Lower leg skin (tissue), 4 donors: ENCODE measurements at regions not wholly inside any gene's neighbourhood (a gene's known extent, or its start where the extent isn't known, plus 50 kb on each side); places are given as distances from the start of the nearest gene placed in this dataset.
"Not testable (repeated sequence)": the region's sequence is repeated elsewhere in the genome, so short reads cannot be mapped to it uniquely, and the experiment has no call there.

Experiments used
- DNase-seq, 2 donors: peaks; one replicate each; pipeline ENCODE4 v3.0.0-alpha.2; 2019; ENCODE audit warnings: low spot score in 2 of 2
- H3K4me3 ChIP-seq: fragments of 200-600 bp; sonication (generic); 2 replicates; pipeline ENCODE4 v1.5.1; 2017; ENCODE audit warnings: mild to moderate bottlenecking, low read depth; ENCODE audit not compliant: poor library complexity, severe bottlenecking
- POLR2A ChIP-seq, 2 donors: fragments of 450-650 bp; IDR thresholded peaks; one replicate each; pipeline ENCODE4 v1.6.1; 2016 to 2017; ENCODE audit warnings: antibody characterized with exemption in 2 of 2, mild to moderate bottlenecking in 1 of 2, moderate library complexity in 1 of 2
- WGBS, 2 donors: methylation state at CpG; one replicate each; pipeline ENCODE4 v1.1.5; 2018; 5-methylcytosine and 5-hydroxymethylcytosine counted together
- intact Hi-C: fragments of 100-400 bp; cut with DNase I; formaldehyde crosslinking; loops from one replicate; pipeline ENCODE4 v1.15.0; 2023; ENCODE audit warnings: low total_unique reads
- TF ChIP-seq, protein P1 (sequence below), 3 donors: fragments of 450-650 bp; IDR thresholded peaks; one replicate each; pipeline ENCODE4 v1.5.1; 2016; ENCODE audit warnings: antibody characterized with exemption in 3 of 3, mild to moderate bottlenecking in 3 of 3, moderate library complexity in 2 of 3

DNA sequence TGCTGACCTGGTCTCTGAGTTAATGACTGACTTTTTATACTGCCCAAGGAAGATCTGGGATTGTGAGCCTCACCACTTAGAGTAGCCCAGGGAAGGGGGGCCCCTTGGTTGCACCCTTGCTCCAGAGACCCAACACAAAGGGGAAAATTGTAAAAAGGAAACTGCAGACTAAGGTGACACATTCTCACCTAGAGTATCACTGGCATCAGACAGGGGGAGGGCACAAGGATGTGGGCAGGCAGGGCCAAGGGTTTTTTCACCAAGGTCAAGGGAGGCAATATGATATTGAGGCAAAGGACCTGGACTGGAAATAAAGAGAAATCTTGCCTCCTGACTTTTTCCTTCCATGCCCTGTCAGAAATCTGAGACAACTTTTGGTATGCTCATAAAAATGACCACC is 386.2 kb upstream of the FGF16 start:
- intact Hi-C loops = no loop called here
- no peak for DNase-seq
- TF ChIP-seq, protein P1, sequence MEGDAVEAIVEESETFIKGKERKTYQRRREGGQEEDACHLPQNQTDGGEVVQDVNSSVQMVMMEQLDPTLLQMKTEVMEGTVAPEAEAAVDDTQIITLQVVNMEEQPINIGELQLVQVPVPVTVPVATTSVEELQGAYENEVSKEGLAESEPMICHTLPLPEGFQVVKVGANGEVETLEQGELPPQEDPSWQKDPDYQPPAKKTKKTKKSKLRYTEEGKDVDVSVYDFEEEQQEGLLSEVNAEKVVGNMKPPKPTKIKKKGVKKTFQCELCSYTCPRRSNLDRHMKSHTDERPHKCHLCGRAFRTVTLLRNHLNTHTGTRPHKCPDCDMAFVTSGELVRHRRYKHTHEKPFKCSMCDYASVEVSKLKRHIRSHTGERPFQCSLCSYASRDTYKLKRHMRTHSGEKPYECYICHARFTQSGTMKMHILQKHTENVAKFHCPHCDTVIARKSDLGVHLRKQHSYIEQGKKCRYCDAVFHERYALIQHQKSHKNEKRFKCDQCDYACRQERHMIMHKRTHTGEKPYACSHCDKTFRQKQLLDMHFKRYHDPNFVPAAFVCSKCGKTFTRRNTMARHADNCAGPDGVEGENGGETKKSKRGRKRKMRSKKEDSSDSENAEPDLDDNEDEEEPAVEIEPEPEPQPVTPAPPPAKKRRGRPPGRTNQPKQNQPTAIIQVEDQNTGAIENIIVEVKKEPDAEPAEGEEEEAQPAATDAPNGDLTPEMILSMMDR (IDR thresholded peaks at IDR 0.05) = no peak
- no peak for TF ChIP-seq POLR2A (IDR thresholded peaks at IDR 0.05)
- H3K4me3 ChIP-seq = no peak overlapping the region

DNA sequence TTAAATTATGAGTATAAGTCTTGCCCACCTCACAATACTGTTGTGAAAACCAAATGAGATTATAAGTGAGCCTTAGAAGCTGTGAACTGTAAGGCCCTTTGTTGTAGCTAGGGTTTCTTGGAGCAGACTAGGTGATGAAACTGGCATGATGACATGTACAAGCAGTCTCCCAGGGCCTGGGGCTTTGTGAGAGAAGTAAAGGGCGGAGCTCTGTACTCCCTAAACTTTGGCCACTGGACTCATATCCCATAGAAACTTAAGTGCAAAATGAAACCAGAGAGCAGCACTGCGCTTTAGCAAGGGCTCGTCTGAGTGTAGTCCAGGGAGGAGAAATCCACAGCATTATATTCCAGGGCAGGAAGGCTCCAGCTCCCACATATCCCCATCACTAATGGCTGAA is 385.6 kb upstream of the FGF16 start:
- intact Hi-C loops = no loop called here
- whole genome bisulfite sequencing, 2 donors = 43 to 58% methylated on average over 3 of the region's 3 CpGs
- TF ChIP-seq, protein P1 (IDR thresholded peaks at IDR 0.05) = no peak
- no peak for TF ChIP-seq POLR2A (IDR thresholded peaks at IDR 0.05)
- DNase-seq = no peak
- H3K4me3 ChIP-seq = no peak overlapping the region

DNA sequence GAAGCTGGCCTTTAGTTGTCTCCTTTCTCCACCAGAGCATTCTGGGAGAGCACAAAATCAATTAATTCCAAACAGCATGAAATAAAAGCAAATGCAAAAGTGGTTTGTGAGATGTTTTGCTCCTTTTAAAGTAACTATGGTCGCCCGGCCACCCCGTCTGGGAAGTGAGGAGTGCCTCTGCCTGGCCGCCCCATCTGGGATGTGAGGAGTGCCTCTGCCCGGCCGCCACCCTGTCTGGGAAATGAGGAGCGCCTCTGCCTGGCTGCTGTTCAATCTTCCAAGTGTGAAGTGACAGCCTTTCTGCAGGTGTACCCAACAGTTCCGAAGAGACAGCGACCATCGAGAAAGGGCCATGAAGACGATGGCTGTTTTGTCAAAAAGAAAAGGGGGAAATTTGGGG is 381.3 kb upstream of the FGF16 start:
- DNase-seq = no peak
- no peak overlapping the region for H3K4me3 ChIP-seq
- no peak for TF ChIP-seq POLR2A (IDR thresholded peaks at IDR 0.05)
- TF ChIP-seq, protein P1 (IDR thresholded peaks at IDR 0.05) = no peak
- 75 to 83% methylated on average over 9 to 11 of the region's 11 CpGs for WGBS, 2 donors
- intact Hi-C loops = no loop called here

DNA sequence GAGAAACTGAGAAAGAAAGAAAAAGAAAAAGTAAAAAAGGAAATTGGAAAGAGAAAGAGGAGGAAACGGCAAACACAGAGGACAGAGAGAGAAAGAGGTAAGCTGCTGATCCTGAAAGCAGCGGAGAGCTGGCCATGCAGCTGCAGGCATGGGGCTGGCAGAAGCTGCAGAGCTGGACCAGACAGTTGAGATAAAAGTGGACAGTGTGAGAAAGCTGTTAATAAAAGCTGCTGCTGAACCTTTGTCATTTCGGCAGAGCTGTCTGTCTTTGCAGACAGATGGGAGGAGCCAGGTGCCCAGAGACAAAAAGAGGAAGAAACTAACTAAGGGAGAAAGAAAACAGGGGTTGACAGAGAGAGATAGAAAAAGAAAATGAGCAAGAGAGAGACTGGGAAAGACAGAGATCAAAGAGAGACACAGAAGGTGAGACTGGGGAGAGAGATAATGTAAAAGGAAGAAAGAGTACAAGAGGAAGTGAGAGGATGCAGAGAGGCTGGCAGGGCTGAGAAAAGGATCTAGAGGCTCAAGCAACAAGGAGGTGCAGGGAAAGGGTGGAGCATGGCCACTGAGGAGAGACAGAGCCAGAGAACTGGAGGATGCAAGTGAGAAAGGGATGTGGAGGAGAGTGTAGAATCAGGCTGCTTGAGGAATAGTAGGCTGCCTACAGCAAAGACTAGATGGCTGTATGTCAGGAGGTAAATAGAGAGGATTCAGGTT is 376.8 kb upstream of the FGF16 start:
- intact Hi-C loops = no loop called here
- 30 to 33% methylated on average over 3 of the region's 3 CpGs for WGBS, 2 donors

DNA sequence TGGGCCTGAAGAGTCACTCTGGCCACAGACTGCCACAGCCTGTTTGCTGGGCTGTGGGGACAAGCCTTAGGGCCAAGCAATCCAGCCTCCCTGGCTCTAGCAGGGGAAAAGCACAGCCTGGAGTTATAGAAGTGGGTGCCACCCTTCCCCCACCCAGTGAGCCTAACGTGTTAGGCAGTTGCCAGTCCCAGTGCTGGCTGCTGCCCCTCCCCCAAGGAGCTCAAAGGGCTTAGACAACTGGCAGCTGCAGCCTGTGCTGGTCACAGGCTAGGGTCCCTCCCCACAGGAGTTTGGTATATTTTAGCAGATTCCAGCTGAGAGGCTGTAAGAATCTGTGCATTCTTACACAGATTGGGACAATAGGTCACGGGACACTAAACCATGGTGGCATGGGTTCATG is 370.3 kb upstream of the FGF16 start:
- no peak overlapping the region for H3K4me3 ChIP-seq
- no peak for DNase-seq
- 48 to 75% methylated on average over 1 to 2 of the region's 2 CpGs for WGBS, 2 donors
- intact Hi-C loops = no loop called here
- TF ChIP-seq, protein P1 (IDR thresholded peaks at IDR 0.05) = no peak
- TF ChIP-seq POLR2A (IDR thresholded peaks at IDR 0.05) = no peak

More for the DNA sequence above, 376.8 kb upstream of the FGF16 start:
- TF ChIP-seq POLR2A (IDR thresholded peaks at IDR 0.05) = no peak
- TF ChIP-seq, protein P1 (IDR thresholded peaks at IDR 0.05) = no peak
- H3K4me3 ChIP-seq = no peak overlapping the region
- DNase-seq = no peak

DNA sequence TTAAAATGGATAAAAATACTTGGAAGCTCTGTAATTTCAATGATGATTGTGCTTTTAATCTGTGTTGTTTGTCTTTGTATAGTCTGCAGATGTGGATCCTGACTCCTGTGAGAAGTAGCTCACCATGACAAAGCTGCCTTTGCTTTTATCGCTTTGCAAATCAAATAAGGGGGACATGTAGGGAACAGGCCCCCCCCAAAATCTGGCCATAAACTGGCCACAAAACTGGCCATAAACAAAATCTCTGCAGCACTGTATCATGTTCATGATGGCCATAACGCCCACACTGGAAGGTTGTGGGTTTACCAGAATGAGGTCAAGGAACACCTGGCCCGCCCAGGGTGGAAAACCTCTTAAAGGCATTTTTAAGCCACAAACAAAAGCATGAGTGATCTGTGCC is 366.0 kb upstream of the FGF16 start:
- 87 to 92% methylated on average over 3 of the region's 3 CpGs for WGBS, 2 donors
- intact Hi-C loops = not testable (repeated sequence)

More for the DNA sequence above, 366.0 kb upstream of the FGF16 start:
- not testable (repeated sequence) for H3K4me3 ChIP-seq, DNase-seq
